ENCODE measurements at regions not wholly inside any gene's neighbourhood (a gene's known extent, or its start where the extent isn't known, plus 50 kb on each side); places are given as distances from the start of the nearest gene placed in this dataset.
"Not testable (repeated sequence)": the region's sequence is repeated elsewhere in the genome, so short reads cannot be mapped to it uniquely, and the experiment has no call there.

DNA sequence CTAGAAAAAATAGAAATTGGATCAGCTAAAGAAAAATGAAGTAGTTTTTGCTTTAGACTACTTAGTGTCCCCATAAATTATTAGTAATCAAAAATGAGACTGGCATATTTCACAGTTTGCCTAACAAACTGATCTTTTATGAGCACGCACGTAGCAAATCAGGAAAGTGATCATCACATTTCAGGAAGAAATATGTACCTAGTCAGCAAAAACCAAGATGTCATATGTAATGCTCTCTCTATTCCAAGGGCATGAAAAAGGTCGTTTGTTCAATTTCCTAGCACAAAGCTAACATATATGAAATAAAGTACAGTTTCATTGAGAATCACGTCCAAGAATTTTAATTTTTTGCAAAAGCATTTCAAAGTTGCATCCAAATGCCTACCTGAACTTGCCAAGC is 600.4 kb upstream of the CHAC2 start:
- FAIRE-seq = no peak
- DNase-seq (ENCODE audit: low spot score in 2 of 2) = no peak

- no peak for DNase-seq (ENCODE audit: low spot score in 2 of 2)
- FAIRE-seq = no peak
Measured at GRCh38 chr2:53150146-53150545, 617.5 kb upstream of the CHAC2 start.

DNA sequence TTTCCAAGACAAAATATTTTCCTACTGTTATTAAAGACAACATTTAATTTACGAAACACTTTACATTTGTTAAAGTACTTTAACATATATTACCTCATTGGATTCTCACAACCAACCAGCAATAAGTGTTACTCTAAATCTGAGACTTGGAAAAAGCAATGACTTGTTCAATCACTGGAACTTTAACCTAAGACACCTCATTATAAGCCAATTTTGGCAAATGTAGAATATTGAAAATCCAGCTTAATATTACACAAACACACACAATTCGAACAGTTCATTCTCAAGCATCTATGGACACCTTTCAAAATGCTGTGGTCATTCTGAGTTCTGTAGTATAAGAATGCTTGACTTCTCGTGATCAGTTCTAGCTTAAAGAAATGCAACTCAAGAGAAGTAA is 619.4 kb upstream of the CHAC2 start:
- DNase-seq (ENCODE audit: low spot score in 2 of 2) (no peak), FAIRE-seq (no peak)

- FAIRE-seq (no peak), DNase-seq (ENCODE audit: low spot score in 2 of 2) (no peak)
Measured at GRCh38 chr2:53131416-53131815, 636.2 kb upstream of the CHAC2 start.

DNA sequence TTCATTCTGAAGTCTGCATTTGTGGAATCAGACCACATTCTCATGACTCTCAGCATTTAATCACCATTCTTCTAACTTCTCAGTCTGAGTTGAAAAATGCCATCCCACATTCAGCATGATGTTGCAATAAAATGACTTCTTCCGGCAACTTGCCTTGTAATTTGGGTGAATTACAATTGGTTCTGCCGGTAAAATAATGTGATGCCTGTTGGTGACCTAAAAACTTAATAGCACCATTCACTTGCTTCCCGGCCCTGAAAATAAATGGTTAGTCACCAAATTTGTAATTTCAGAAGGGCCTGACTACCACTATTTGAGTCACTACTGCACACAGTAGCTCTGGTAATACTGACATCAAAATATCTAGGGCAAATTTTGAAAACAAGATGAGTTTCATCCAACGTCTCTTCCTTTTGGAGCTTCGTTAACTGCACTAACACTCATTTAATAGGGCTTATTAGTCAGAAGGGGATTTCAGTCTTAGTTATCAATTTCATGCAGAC is 637.1 kb upstream of the CHAC2 start:
- no peak for FAIRE-seq
- no peak for DNase-seq (ENCODE audit: low spot score in 2 of 2)

DNA sequence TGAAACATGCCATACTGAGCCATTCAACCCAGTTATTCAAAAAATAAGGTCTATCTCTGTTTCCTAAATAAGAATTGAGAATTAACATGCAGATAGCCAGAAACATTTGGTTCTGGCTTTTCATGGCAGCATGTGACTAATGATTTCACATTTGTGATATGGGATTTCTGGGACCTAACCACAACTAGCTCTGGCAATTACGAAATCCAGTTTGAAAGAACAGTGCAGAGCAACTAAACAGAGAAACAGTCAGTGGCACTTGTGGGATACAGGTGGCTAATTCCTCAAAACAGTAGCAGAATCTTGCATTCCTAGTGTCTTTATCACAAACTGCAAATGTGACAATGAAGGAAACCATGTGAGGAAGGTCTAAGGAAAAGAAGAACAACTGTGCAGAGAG is 637.8 kb upstream of the CHAC2 start:
- FAIRE-seq (no peak), DNase-seq (ENCODE audit: low spot score in 2 of 2) (no peak)

- no peak for FAIRE-seq
Measured at GRCh38 chr2:53127061-53127650, 640.4 kb upstream of the CHAC2 start.

GRCh38 chr2:53114991-53115390 is 652.6 kb upstream of the CHAC2 start:
- DNase-seq (ENCODE audit: low spot score in 2 of 2) (no peak), FAIRE-seq (no peak)

More at GRCh38 chr2:53127061-53127650, 640.4 kb upstream of the CHAC2 start:
- no peak for DNase-seq (ENCODE audit: low spot score in 2 of 2)

GRCh38 chr2:53114582-53114981 is 653.0 kb upstream of the CHAC2 start:
- DNase-seq (ENCODE audit: low spot score in 2 of 2) (no peak), FAIRE-seq (no peak)

DNA sequence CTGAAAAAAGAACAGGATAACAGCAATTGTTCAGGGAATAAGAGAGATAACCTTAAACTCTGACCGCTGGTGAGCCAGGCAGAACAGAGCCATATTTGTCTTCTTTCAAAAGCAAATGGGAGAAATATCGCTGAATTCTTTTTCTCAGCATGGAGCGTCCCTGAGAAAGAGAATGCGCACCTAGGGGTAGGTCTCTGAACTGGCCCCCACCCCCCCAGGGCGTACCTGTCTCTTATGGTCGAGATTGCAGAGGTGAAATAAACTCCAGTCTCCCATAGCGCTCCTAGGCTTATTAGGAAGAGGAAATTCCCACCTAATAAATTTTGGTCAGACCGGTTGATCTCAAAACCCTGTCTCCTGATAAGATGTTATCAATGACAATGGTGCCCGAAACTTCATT is 655.2 kb upstream of the CHAC2 start:
- DNase-seq (ENCODE audit: low spot score in 2 of 2); FAIRE-seq: not testable (repeated sequence)

- DNase-seq (ENCODE audit: low spot score in 2 of 2) = no peak
- no peak for FAIRE-seq
Measured at GRCh38 chr2:53111406-53111805, 656.2 kb upstream of the CHAC2 start.

DNA sequence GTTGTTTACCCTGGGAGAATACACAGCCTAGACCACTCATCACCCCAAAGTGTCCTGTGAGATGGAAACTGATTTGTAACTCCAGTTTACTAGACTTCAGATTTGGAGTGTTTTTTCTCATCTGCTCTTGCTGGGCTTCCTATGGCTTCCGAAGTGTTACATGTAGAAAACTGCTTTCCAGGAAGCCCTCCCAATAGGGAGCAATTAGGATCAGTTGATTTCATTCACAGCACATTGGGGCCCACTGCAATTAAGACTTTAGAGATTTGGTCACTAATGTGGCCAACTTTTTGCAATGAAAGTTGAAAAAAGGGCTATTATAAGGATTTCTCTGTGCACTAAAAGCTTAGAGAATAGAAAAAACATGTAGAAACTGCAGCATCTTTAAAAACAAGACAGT is 656.6 kb upstream of the CHAC2 start:
- no peak for DNase-seq (ENCODE audit: low spot score in 2 of 2)
- no peak for FAIRE-seq

- no peak for DNase-seq (ENCODE audit: low spot score in 2 of 2)
- no peak for FAIRE-seq
Measured at GRCh38 chr2:53108246-53108645, 659.4 kb upstream of the CHAC2 start.

- DNase-seq (ENCODE audit: low spot score in 2 of 2) = no peak
- no peak for FAIRE-seq
Measured at GRCh38 chr2:53104263-53104662, 663.3 kb upstream of the CHAC2 start.

DNA sequence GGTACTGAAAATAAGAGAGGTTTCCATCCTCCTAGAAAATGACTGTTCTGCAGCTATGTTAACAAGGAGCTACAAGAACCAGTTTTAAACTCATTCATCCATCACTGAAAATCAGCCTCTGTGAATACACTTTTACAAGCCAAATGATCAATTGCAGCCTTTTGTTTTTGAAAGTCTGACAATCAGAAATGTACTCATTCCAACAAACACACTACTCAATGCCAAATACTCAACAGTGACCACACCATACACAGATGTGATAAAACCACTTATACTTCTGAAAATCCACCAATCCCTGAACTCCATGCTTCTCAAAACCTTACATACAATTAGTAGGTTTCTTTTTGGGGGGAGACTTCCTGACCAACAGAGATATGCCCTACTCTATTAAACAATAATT is 663.9 kb upstream of the CHAC2 start:
- DNase-seq (ENCODE audit: low spot score in 2 of 2) = no peak
- FAIRE-seq = no peak

- FAIRE-seq (no peak), DNase-seq (ENCODE audit: low spot score in 2 of 2) (no peak)
Measured at GRCh38 chr2:53098696-53099078, 668.9 kb upstream of the CHAC2 start.

DNA sequence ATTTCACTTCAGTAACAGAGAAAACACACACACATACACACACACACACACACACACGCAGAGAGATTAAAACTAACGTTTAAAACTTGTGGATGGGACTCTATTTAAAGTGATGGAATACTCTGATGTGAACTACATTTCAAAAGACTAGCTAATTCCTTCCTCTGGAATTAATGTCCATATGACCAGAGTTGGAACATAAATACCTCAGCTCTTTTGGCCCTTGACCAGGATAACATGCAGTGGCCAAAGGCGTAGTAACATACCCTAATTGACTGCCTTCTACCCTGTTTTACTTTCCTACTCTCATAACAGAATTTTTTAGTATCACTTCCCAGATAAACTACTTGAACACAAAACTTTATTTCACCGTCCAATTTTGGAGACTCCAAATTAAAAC is 671.3 kb upstream of the CHAC2 start:
- DNase-seq (ENCODE audit: low spot score in 2 of 2) (no peak), FAIRE-seq (no peak)

- DNase-seq (ENCODE audit: low spot score in 2 of 2) (no peak), FAIRE-seq (no peak)
Measured at GRCh38 chr2:53095664-53096063, 671.9 kb upstream of the CHAC2 start.

- no peak for FAIRE-seq
- no peak for DNase-seq (ENCODE audit: low spot score in 2 of 2)
Measured at GRCh38 chr2:53095227-53095626, 672.4 kb upstream of the CHAC2 start.

DNA sequence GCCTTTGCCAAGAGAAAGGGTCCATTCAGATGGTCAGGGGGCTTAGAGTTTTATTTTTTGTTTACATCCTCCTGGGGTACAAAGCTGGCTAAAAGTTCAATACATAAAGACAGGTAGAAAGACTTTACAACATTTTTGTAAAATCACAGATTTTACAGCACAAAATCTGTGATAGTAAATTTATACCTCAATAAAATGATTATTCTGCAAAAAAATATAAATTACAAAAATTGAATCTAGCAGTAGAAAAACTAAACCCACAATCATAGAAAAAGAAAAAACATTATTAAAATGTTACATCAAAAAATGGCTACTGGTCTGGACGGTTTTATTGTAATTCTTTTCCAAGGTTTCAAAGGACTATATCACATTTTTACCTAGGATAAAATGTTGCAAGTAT is 674.2 kb upstream of the CHAC2 start:
- no peak for DNase-seq (ENCODE audit: low spot score in 2 of 2)
- no peak for FAIRE-seq

GRCh38 chr2:53091183-53091582 is 676.4 kb upstream of the CHAC2 start:
- DNase-seq (ENCODE audit: low spot score in 2 of 2) (no peak), FAIRE-seq (no peak)

GRCh38 chr2:53087874-53088461 is 679.6 kb upstream of the CHAC2 start:
- FAIRE-seq = no peak
- DNase-seq (ENCODE audit: low spot score in 2 of 2) = no peak
